GM12878 (cell line): ENCODE measurements at regions not wholly inside any gene's neighbourhood (a gene's known extent, or its start where the extent isn't known, plus 50 kb on each side); places are given as distances from the start of the nearest gene placed in this dataset.

ENCODE experiments used
- EZH2 ChIP-seq: IDR thresholded peaks from 2 replicates; pipeline ENCODE4 v1.6.1; 2012; ENCODE audit warnings: low read depth, mild to moderate bottlenecking, control low read depth, inconsistent platforms, low read length, borderline replicate concordance; ENCODE audit not compliant: control insufficient read depth
- MYC ChIP-seq: IDR thresholded peaks from 2 replicates; pipeline ENCODE4 v1.6.1; 2011; ENCODE audit warnings: mild to moderate bottlenecking, low read length, moderate library complexity, inconsistent platforms; ENCODE audit not compliant: insufficient read depth, insufficient replicate concordance, insufficient read length, severe bottlenecking
- TF ChIP-seq, protein P1 (sequence below), 3 experiments: IDR thresholded peaks in 2 of 3; conservative IDR thresholded peaks in 1 of 3; 2 replicates each; pipeline ENCODE4 v1.5.1; 2011; ENCODE audit warnings: low read depth in 3 of 3, low read length in 3 of 3, mild to moderate bottlenecking in 3 of 3, control low read depth in 2 of 3, moderate library complexity in 2 of 3, inconsistent platforms in 1 of 3, mixed read lengths in 1 of 3; ENCODE audit not compliant: control insufficient read depth in 2 of 3, insufficient read depth in 1 of 3; ENCODE audit errors: extremely low read depth in 1 of 3

DNA sequence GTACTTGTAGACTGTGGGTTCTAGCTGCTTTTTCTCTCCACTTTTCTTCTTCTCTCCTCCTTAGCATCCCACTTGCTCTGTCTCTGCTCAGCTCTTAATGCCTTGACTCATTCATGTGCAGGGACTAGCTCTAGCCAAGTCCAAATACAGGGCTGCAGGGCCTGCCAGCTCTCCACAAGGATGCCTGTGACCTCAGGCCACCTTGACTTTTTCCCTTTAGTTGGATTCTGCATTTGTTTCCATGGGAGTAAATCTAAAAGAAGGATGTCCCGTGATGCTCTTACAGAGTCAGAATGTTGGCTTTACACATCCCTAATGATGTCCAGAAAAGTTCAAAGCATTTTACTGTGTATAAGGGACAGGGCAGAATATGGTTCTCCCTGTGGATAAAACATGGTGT, 101.8 kb upstream of the PREP start:
- TF ChIP-seq, protein P1, sequence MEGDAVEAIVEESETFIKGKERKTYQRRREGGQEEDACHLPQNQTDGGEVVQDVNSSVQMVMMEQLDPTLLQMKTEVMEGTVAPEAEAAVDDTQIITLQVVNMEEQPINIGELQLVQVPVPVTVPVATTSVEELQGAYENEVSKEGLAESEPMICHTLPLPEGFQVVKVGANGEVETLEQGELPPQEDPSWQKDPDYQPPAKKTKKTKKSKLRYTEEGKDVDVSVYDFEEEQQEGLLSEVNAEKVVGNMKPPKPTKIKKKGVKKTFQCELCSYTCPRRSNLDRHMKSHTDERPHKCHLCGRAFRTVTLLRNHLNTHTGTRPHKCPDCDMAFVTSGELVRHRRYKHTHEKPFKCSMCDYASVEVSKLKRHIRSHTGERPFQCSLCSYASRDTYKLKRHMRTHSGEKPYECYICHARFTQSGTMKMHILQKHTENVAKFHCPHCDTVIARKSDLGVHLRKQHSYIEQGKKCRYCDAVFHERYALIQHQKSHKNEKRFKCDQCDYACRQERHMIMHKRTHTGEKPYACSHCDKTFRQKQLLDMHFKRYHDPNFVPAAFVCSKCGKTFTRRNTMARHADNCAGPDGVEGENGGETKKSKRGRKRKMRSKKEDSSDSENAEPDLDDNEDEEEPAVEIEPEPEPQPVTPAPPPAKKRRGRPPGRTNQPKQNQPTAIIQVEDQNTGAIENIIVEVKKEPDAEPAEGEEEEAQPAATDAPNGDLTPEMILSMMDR (IDR thresholded peaks at IDR 0.05 in 2 of 3, conservative IDR thresholded peaks at IDR 0.05 in 1 of 3; ENCODE audit: control insufficient read depth in 2 of 3, extremely low read depth in 1 of 3, insufficient read depth in 1 of 3, low read depth in 3 of 3, low read length in 3 of 3) = no peak
- TF ChIP-seq EZH2 (no peak), MYC (no peak)
